Calu3 (cell line): ENCODE measurements at regions not wholly inside any gene's neighbourhood (a gene's known extent, or its start where the extent isn't known, plus 50 kb on each side); places are given as distances from the start of the nearest gene placed in this dataset.

ENCODE experiments used
- BruUV-seq: library from RNA; stranded (reverse); fragments of 400-500 nt; replicated peaks from 2 replicates; lab custom pipeline; 2021; lab: Mats Ljungman, UMichigan
- CTCF ChIA-PET: fragments of 300-600 bp; sonication (Branson Sonifier 250); formaldehyde crosslinking; loops from one replicate; lab custom pipeline; 2022; ENCODE audit warnings: antibody characterized with exemption; lab: Charles Lee
- DNase-seq: peaks from one replicate; pipeline ENCODE4 v3.0.0; 2022
- H3K27ac Mint-ChIP-seq: one replicate; pipeline ENCODE4 v1.8.0; 2022; ENCODE audit warnings: mixed read lengths; ENCODE audit not compliant: unreplicated experiment
- H3K27me3 Mint-ChIP-seq: one replicate; pipeline ENCODE4 v1.8.0; 2022; ENCODE audit warnings: mixed read lengths; ENCODE audit not compliant: unreplicated experiment
- H3K36me3 Mint-ChIP-seq: one replicate; pipeline ENCODE4 v1.8.0; 2022; ENCODE audit warnings: mild to moderate bottlenecking, moderate library complexity, mixed read lengths; ENCODE audit not compliant: insufficient read depth, unreplicated experiment
- H3K4me1 Mint-ChIP-seq: one replicate; pipeline ENCODE4 v1.8.0; 2022; ENCODE audit warnings: mild to moderate bottlenecking, low read depth, mixed read lengths; ENCODE audit not compliant: unreplicated experiment
- H3K4me3 Mint-ChIP-seq: one replicate; pipeline ENCODE4 v1.8.0; 2022; ENCODE audit warnings: mild to moderate bottlenecking, low read depth, moderate library complexity, mixed read lengths; ENCODE audit not compliant: unreplicated experiment
- H3K9me3 Mint-ChIP-seq: one replicate; pipeline ENCODE4 v1.8.0; 2022; ENCODE audit warnings: low read depth, mixed read lengths; ENCODE audit not compliant: unreplicated experiment
- intact Hi-C: fragments of 100-400 bp; cut with micrococcal nuclease; formaldehyde crosslinking; loops from one replicate; pipeline ENCODE4 v1.10.0; 2022; ENCODE audit not compliant: unreplicated experiment
- TF ChIP-seq, protein P1 (sequence below): fragments of 200-600 bp; IDR thresholded peaks from one replicate; pipeline ENCODE4 v1.8.0; 2022; ENCODE audit warnings: antibody characterized with exemption; ENCODE audit not compliant: unreplicated experiment

DNA sequence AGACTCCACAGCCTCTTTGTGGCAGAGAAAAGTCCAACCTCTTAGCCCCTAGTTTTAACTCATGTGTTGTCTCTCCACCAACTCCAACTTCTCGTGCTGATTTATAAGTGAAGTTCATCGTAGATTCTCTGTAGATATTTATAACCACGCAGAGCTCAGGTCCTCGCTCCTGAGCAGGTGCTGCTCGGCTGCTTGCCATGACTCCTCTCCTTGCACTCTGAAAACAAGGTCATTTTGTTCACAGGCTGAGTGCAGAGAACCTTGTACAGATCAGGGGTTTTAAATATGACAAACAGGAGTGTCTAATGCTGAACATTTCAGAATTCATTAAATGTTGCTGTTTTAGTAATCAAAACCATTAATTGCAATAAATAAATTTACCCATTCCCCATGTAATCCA, 330.8 kb upstream of the GYPC start:
- no peaks in the 10 kb centered on the region for H3K27me3 Mint-ChIP-seq
- TF ChIP-seq, protein P1, sequence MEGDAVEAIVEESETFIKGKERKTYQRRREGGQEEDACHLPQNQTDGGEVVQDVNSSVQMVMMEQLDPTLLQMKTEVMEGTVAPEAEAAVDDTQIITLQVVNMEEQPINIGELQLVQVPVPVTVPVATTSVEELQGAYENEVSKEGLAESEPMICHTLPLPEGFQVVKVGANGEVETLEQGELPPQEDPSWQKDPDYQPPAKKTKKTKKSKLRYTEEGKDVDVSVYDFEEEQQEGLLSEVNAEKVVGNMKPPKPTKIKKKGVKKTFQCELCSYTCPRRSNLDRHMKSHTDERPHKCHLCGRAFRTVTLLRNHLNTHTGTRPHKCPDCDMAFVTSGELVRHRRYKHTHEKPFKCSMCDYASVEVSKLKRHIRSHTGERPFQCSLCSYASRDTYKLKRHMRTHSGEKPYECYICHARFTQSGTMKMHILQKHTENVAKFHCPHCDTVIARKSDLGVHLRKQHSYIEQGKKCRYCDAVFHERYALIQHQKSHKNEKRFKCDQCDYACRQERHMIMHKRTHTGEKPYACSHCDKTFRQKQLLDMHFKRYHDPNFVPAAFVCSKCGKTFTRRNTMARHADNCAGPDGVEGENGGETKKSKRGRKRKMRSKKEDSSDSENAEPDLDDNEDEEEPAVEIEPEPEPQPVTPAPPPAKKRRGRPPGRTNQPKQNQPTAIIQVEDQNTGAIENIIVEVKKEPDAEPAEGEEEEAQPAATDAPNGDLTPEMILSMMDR, result no peak
- no peaks in the 10 kb centered on the region for H3K36me3 Mint-ChIP-seq
- H3K4me1 Mint-ChIP-seq, result no peaks in the 10 kb centered on the region
- peaks cover 5% of the 10 kb centered on the region for H3K9me3 Mint-ChIP-seq
- no peak overlapping the region for H3K27ac Mint-ChIP-seq
- no peak for DNase-seq
- no TSS peak for BruUV-seq
- intact Hi-C loops, result no loop called here
- no peak overlapping the region for H3K4me3 Mint-ChIP-seq
- CTCF ChIA-PET, result no interaction called here

DNA sequence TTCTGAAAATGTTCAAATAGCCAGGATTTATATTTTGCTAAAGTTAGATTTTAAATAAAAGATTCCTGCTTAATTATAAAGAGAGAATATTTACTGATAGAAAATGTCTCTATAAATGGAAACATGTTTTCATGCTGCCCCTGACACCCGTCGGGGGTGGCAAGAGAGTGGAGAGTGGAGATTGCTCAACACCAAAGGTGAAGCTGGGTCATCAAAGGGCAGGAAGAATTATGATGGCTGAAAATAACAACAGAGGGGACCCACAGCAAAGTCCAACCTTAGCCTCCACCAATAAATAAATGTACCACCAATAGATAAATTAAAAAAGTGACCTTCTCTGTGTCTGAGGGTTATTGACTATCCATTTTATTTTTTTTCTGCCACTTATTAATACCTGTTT, 326.8 kb upstream of the GYPC start:
- no peak for DNase-seq
- CTCF ChIA-PET, result no interaction called here
- intact Hi-C loops, result no loop called here
- no peaks in the 10 kb centered on the region for H3K36me3 Mint-ChIP-seq
- no peak overlapping the region for H3K4me3 Mint-ChIP-seq
- no peaks in the 10 kb centered on the region for H3K27me3 Mint-ChIP-seq
- no peak overlapping the region for H3K27ac Mint-ChIP-seq
- TF ChIP-seq, protein P1, result no peak
- no TSS peak for BruUV-seq
- peaks cover 19% of the 10 kb centered on the region for H3K9me3 Mint-ChIP-seq
- H3K4me1 Mint-ChIP-seq, result no peaks in the 10 kb centered on the region

DNA sequence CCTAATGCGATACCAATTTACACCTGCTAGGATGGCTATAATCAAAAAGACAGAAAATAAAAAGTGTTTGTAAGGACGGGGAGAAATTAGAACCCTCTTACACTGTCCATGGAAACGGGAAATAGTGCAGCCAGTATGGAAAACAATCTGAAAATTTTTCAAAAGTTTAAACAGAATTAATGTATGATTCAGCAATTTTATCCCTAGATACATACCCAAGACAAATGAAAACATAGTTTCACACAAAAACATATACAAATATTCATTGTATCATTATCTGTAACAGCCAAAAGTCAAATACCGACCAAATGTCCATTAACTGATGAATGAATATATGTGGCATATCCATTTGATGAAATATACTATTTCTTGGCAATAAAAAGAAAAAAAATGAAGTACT, 313.5 kb upstream of the GYPC start:
- BruUV-seq, result no TSS peak
- no peak overlapping the region for H3K27ac Mint-ChIP-seq
- no peak for DNase-seq
- no peaks in the 10 kb centered on the region for H3K27me3 Mint-ChIP-seq
- no peaks in the 10 kb centered on the region for H3K4me1 Mint-ChIP-seq
- intact Hi-C loops, result no loop called here
- TF ChIP-seq, protein P1, result no peak
- H3K36me3 Mint-ChIP-seq, result no peaks in the 10 kb centered on the region
- no peak overlapping the region for H3K4me3 Mint-ChIP-seq
- CTCF ChIA-PET, result no interaction called here
- H3K9me3 Mint-ChIP-seq, result peaks cover 11% of the 10 kb centered on the region

GRCh38 chr2:126343136-126343535, 312.8 kb upstream of the GYPC start:
- no TSS peak for BruUV-seq
- CTCF ChIA-PET, result no interaction called here
- no peak overlapping the region for H3K27ac Mint-ChIP-seq

More at GRCh38 chr2:126343136-126343535, 312.8 kb upstream of the GYPC start:
- H3K4me3 Mint-ChIP-seq, result no peak overlapping the region
- no peaks in the 10 kb centered on the region for H3K4me1 Mint-ChIP-seq
- H3K36me3 Mint-ChIP-seq, result no peaks in the 10 kb centered on the region
- H3K9me3 Mint-ChIP-seq, result peaks cover 11% of the 10 kb centered on the region
- H3K27me3 Mint-ChIP-seq, result no peaks in the 10 kb centered on the region
- TF ChIP-seq, protein P1, result no peak
- no peak for DNase-seq
- intact Hi-C loops, result no loop called here
